NCI-H1436 treated with DMSO at 0.1 percent for 48 hours (cell line): ENCODE measurements at regions not wholly inside any gene's neighbourhood (a gene's known extent, or its start where the extent isn't known, plus 50 kb on each side); places are given as distances from the start of the nearest gene placed in this dataset.
"Not testable (repeated sequence)": the region's sequence is repeated elsewhere in the genome, so short reads cannot be mapped to it uniquely, and the experiment has no call there.

ENCODE experiments used
- DNase-seq: peaks from one replicate; lab custom pipeline; 2025; lab: John Stamatoyannopoulos, UW

- DNase-seq: no peak
Observed at GRCh38 chr2:82234283-82234874, 1929.8 kb upstream of the LRRTM1 start.

GRCh38 chr2:82233806-82234205 lies 1929.3 kb upstream of the LRRTM1 start:
- no peak for DNase-seq

- DNase-seq: no peak
Observed at GRCh38 chr2:82230406-82230805, 1925.9 kb upstream of the LRRTM1 start.

- no peak for DNase-seq
Observed at GRCh38 chr2:82226441-82226840, 1921.9 kb upstream of the LRRTM1 start.

- no peak for DNase-seq
Observed at GRCh38 chr2:82224301-82224940, 1919.9 kb upstream of the LRRTM1 start.

- DNase-seq: no peak
Observed at GRCh38 chr2:82215212-82215611, 1910.7 kb upstream of the LRRTM1 start.

GRCh38 chr2:82199493-82199852 lies 1894.9 kb upstream of the LRRTM1 start:
- DNase-seq: no peak

GRCh38 chr2:82198809-82199492 lies 1894.4 kb upstream of the LRRTM1 start:
- DNase-seq: no peak

- DNase-seq: no peak
Observed at GRCh38 chr2:82182270-82182669, 1877.7 kb upstream of the LRRTM1 start.

- not testable (repeated sequence) for DNase-seq
Observed at GRCh38 chr2:82175210-82175609, 1870.7 kb upstream of the LRRTM1 start.

- no peak for DNase-seq
Observed at GRCh38 chr2:82172483-82172882, 1867.9 kb upstream of the LRRTM1 start.

GRCh38 chr2:82169379-82169778 lies 1864.8 kb upstream of the LRRTM1 start:
- no peak for DNase-seq

- DNase-seq: no peak
Observed at GRCh38 chr2:82165377-82165776, 1860.8 kb upstream of the LRRTM1 start.

GRCh38 chr2:82158150-82158549 lies 1853.6 kb upstream of the LRRTM1 start:
- DNase-seq: no peak

GRCh38 chr2:82155469-82155868 lies 1850.9 kb upstream of the LRRTM1 start:
- DNase-seq: no peak

GRCh38 chr2:82143343-82143742 lies 1838.8 kb upstream of the LRRTM1 start:
- no peak for DNase-seq

GRCh38 chr2:82139979-82140611 lies 1835.5 kb upstream of the LRRTM1 start:
- no peak for DNase-seq

GRCh38 chr2:82137441-82137840 lies 1832.9 kb upstream of the LRRTM1 start:
- DNase-seq: no peak

- DNase-seq: no peak
Observed at GRCh38 chr2:82128051-82128450, 1823.5 kb upstream of the LRRTM1 start.

GRCh38 chr2:82124629-82125028 lies 1820.1 kb upstream of the LRRTM1 start:
- no peak for DNase-seq

- DNase-seq: no peak
Observed at GRCh38 chr2:82120654-82121053, 1816.1 kb upstream of the LRRTM1 start.

- DNase-seq: no peak
Observed at GRCh38 chr2:82120115-82120514, 1815.6 kb upstream of the LRRTM1 start.

GRCh38 chr2:82109418-82109817 lies 1804.9 kb upstream of the LRRTM1 start:
- no peak for DNase-seq
